HEK293 (cell line): ENCODE measurements at regions not wholly inside any gene's neighbourhood (a gene's known extent, or its start where the extent isn't known, plus 50 kb on each side); places are given as distances from the start of the nearest gene placed in this dataset.

Source experiments
- HOXA7 ChIP-seq: sonication (generic); formaldehyde crosslinking; IDR thresholded peaks from 2 replicates; pipeline ENCODE4 v1.8.1; 2022; ENCODE audit warnings: missing genetic modification reagents, borderline replicate concordance
- YY2 ChIP-seq: fragments of 450-650 bp; formaldehyde crosslinking; IDR thresholded peaks from 2 replicates; pipeline ENCODE4 v1.5.1; 2016; ENCODE audit warnings: missing biosample characterization, missing genetic modification characterization
- ZNF114 ChIP-seq: fragments of 450-650 bp; formaldehyde crosslinking; IDR thresholded peaks from 2 replicates; pipeline ENCODE4 v1.5.0; 2017; ENCODE audit warnings: missing biosample characterization, missing genetic modification characterization
- ZNF221 ChIP-seq: fragments of 450-650 bp; formaldehyde crosslinking; IDR thresholded peaks from 2 replicates; pipeline ENCODE4 v1.5.1; 2017; ENCODE audit warnings: missing biosample characterization, missing genetic modification characterization, borderline replicate concordance
- ZNF24 ChIP-seq: fragments of 450-650 bp; formaldehyde crosslinking; IDR thresholded peaks from 2 replicates; pipeline ENCODE4 v1.5.1; 2016; ENCODE audit warnings: missing biosample characterization, missing genetic modification characterization
- ZNF274 ChIP-seq, 2 experiments: fragments of 200-500 bp in 1 of 2; fragments of 450-650 bp in 1 of 2; sonication (Bioruptor generic) in 1 of 2; formaldehyde crosslinking in 1 of 2; IDR thresholded peaks; 2 replicates each; pipeline versions ENCODE4 v1.5.1 to v1.6.1; 2014 to 2016; ENCODE audit warnings: borderline replicate concordance in 1 of 2, inconsistent platforms in 1 of 2, low read length in 1 of 2, missing biosample characterization in 1 of 2, missing genetic modification characterization in 1 of 2
- ZNF366 ChIP-seq: fragments of 450-650 bp; formaldehyde crosslinking; conservative IDR thresholded peaks from 2 replicates; pipeline ENCODE4 v1.5.1; 2016; ENCODE audit warnings: missing biosample characterization, missing genetic modification characterization
- ZNF549 ChIP-seq: fragments of 450-650 bp; IDR thresholded peaks from 2 replicates; pipeline ENCODE4 v1.5.1; 2018; ENCODE audit warnings: missing biosample characterization, missing genetic modification characterization, mild to moderate bottlenecking, inconsistent platforms, moderate library complexity
- ZNF555 ChIP-seq: fragments of 450-650 bp; formaldehyde crosslinking; conservative IDR thresholded peaks from 2 replicates; pipeline ENCODE4 v1.5.1; 2017; ENCODE audit warnings: missing biosample characterization, mild to moderate bottlenecking, missing genetic modification characterization, inconsistent platforms
- ZNF768 ChIP-seq: fragments of 450-650 bp; formaldehyde crosslinking; IDR thresholded peaks from 2 replicates; pipeline ENCODE4 v1.5.1; 2018; ENCODE audit warnings: missing biosample characterization, mild to moderate bottlenecking, missing genetic modification characterization
- ZNF837 ChIP-seq: fragments of 450-650 bp; formaldehyde crosslinking; IDR thresholded peaks from 2 replicates; pipeline ENCODE4 v1.5.1; 2016; ENCODE audit warnings: missing biosample characterization, missing genetic modification characterization
- TF ChIP-seq, protein P1 (sequence below): fragments of 450-650 bp; formaldehyde crosslinking; IDR thresholded peaks from 2 replicates; pipeline ENCODE4 v1.5.1; 2016; ENCODE audit warnings: missing biosample characterization, missing genetic modification characterization
- TF ChIP-seq, protein P2 (sequence below): fragments of 450-650 bp; formaldehyde crosslinking; IDR thresholded peaks from 2 replicates; pipeline ENCODE4 v1.5.1; 2016; ENCODE audit warnings: missing biosample characterization, missing genetic modification characterization

DNA sequence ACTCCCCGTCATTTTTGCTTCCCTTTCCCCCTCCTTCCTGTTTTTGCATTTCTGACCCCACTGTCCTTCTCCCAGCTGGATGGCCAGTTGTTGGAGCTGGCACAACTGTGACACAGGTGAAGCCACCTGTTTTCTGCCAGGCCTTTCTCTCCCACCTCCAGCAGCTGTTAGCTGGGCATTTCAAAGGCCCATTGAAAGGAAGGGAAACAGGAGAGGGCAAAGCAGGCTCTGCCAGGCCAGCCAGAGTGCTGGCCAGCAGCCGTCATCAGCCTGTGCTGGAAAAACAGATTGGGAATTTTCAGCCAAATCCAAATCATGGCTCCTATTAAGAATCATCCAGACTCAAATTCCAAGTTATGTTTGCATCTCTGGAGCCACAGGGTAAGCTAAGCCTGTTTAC is 155.2 kb upstream of the C2CD4B start:
- TF ChIP-seq ZNF837 (tag by site-specific recombination) (no peak), ZNF24 (tag by site-specific recombination) (no peak), ZNF555 (tag by site-specific recombination) (no peak), ZNF366 (tag by site-specific recombination) (no peak), ZNF114 (tag by site-specific recombination) (no peak), ZNF221 (no peak), HOXA7 (CRISPR knock-in tag) (no peak), ZNF549 (tag by site-specific recombination) (no peak), ZNF274 (IDR thresholded peaks at IDR 0.05; ENCODE audit: low read length) (no peak), ZNF274 (tag by site-specific recombination; IDR thresholded peaks at IDR 0.05; ENCODE audit: borderline replicate concordance) (no peak), ZNF768 (tag by site-specific recombination) (no peak), YY2 (no peak)
- TF ChIP-seq, protein P1, sequence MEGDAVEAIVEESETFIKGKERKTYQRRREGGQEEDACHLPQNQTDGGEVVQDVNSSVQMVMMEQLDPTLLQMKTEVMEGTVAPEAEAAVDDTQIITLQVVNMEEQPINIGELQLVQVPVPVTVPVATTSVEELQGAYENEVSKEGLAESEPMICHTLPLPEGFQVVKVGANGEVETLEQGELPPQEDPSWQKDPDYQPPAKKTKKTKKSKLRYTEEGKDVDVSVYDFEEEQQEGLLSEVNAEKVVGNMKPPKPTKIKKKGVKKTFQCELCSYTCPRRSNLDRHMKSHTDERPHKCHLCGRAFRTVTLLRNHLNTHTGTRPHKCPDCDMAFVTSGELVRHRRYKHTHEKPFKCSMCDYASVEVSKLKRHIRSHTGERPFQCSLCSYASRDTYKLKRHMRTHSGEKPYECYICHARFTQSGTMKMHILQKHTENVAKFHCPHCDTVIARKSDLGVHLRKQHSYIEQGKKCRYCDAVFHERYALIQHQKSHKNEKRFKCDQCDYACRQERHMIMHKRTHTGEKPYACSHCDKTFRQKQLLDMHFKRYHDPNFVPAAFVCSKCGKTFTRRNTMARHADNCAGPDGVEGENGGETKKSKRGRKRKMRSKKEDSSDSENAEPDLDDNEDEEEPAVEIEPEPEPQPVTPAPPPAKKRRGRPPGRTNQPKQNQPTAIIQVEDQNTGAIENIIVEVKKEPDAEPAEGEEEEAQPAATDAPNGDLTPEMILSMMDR (tag by site-specific recombination), result no peak
- TF ChIP-seq, protein P2, sequence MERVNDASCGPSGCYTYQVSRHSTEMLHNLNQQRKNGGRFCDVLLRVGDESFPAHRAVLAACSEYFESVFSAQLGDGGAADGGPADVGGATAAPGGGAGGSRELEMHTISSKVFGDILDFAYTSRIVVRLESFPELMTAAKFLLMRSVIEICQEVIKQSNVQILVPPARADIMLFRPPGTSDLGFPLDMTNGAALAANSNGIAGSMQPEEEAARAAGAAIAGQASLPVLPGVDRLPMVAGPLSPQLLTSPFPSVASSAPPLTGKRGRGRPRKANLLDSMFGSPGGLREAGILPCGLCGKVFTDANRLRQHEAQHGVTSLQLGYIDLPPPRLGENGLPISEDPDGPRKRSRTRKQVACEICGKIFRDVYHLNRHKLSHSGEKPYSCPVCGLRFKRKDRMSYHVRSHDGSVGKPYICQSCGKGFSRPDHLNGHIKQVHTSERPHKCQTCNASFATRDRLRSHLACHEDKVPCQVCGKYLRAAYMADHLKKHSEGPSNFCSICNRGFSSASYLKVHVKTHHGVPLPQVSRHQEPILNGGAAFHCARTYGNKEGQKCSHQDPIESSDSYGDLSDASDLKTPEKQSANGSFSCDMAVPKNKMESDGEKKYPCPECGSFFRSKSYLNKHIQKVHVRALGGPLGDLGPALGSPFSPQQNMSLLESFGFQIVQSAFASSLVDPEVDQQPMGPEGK, result no peak
